Breast epithelium (tissue), 3 donors: ENCODE measurements at regions not wholly inside any gene's neighbourhood (a gene's known extent, or its start where the extent isn't known, plus 50 kb on each side); places are given as distances from the start of the nearest gene placed in this dataset.

Experiments used
- POLR2A ChIP-seq: fragments of 450-650 bp; IDR thresholded peaks from one replicate; pipeline ENCODE4 v1.6.1; 2016; ENCODE audit warnings: antibody characterized with exemption, mild to moderate bottlenecking, moderate library complexity
- POLR2AphosphoS5 ChIP-seq, 3 donors: sonication (generic); formaldehyde crosslinking; IDR thresholded peaks; one replicate each; pipeline ENCODE4 v1.6.1; 2017; ENCODE audit warnings: antibody characterized with exemption in 3 of 3
- TF ChIP-seq, protein P1 (sequence below), 3 donors: fragments of 450-650 bp; IDR thresholded peaks; one replicate each; pipeline ENCODE4 v1.5.1; 2016 to 2017; ENCODE audit warnings: antibody characterized with exemption in 3 of 3, mild to moderate bottlenecking in 3 of 3, moderate library complexity in 3 of 3

DNA sequence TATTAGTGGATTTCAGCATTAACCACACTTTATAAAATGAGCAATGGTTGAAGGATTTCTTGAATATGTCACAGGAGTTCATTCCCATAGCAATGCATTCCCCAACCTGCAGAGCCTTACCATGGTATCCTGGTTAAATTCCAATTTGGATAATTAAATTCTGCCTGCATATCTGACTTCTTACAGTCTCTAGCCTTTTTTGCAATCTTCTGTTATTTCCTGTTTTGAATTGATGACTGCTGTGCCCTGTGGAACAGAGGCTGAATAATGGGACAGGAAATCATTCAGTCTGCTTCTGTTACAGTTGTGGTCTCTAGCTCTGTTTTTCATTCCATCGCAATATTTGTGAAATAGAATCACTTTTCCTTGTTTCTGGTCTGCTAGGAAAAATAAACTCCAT lies 1823.9 kb downstream of the PLA2G4A start:
- TF ChIP-seq, protein P1, sequence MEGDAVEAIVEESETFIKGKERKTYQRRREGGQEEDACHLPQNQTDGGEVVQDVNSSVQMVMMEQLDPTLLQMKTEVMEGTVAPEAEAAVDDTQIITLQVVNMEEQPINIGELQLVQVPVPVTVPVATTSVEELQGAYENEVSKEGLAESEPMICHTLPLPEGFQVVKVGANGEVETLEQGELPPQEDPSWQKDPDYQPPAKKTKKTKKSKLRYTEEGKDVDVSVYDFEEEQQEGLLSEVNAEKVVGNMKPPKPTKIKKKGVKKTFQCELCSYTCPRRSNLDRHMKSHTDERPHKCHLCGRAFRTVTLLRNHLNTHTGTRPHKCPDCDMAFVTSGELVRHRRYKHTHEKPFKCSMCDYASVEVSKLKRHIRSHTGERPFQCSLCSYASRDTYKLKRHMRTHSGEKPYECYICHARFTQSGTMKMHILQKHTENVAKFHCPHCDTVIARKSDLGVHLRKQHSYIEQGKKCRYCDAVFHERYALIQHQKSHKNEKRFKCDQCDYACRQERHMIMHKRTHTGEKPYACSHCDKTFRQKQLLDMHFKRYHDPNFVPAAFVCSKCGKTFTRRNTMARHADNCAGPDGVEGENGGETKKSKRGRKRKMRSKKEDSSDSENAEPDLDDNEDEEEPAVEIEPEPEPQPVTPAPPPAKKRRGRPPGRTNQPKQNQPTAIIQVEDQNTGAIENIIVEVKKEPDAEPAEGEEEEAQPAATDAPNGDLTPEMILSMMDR (IDR thresholded peaks at IDR 0.05), result no peak
- no peak for TF ChIP-seq POLR2A
- TF ChIP-seq POLR2AphosphoS5 (IDR thresholded peaks at IDR 0.05), result no peak
